GM12872 (cell line): ENCODE measurements at regions not wholly inside any gene's neighbourhood (a gene's known extent, or its start where the extent isn't known, plus 50 kb on each side); places are given as distances from the start of the nearest gene placed in this dataset.

Source experiments
- CTCF ChIP-seq: IDR thresholded peaks from 3 replicates; pipeline ENCODE4 v1.5.1; 2011; ENCODE audit warnings: low read depth, mild to moderate bottlenecking, low read length, moderate library complexity; ENCODE audit not compliant: insufficient read depth

GRCh38 chr13:109608503-109608902, 177.9 kb downstream of the IRS2 start:
- no peak for TF ChIP-seq CTCF

GRCh38 chr13:109608059-109608458, 178.3 kb downstream of the IRS2 start:
- no peak for TF ChIP-seq CTCF

- TF ChIP-seq CTCF = no peak
These were observed 179.9 kb downstream of the IRS2 start for GRCh38 chr13:109606520-109606919.

- TF ChIP-seq CTCF = no peak
These were observed 180.5 kb downstream of the IRS2 start for GRCh38 chr13:109605846-109606245.

- no peak for TF ChIP-seq CTCF
These were observed 181.5 kb downstream of the IRS2 start for GRCh38 chr13:109604894-109605293.

- no peak for TF ChIP-seq CTCF
These were observed 184.0 kb downstream of the IRS2 start for GRCh38 chr13:109602356-109602755.

GRCh38 chr13:109599901-109600657, 186.3 kb downstream of the IRS2 start:
- no peak for TF ChIP-seq CTCF

GRCh38 chr13:109595471-109595870, 190.9 kb downstream of the IRS2 start:
- TF ChIP-seq CTCF = no peak
